Gastroesophageal sphincter (tissue), 3 donors: ENCODE measurements at regions not wholly inside any gene's neighbourhood (a gene's known extent, or its start where the extent isn't known, plus 50 kb on each side); places are given as distances from the start of the nearest gene placed in this dataset.

ENCODE experiments used
- POLR2A ChIP-seq, 2 donors: fragments of 450-650 bp; IDR thresholded peaks; one replicate each; pipeline ENCODE4 v1.6.1; 2017; ENCODE audit warnings: antibody characterized with exemption in 2 of 2, mild to moderate bottlenecking in 2 of 2, moderate library complexity in 1 of 2
- POLR2AphosphoS5 ChIP-seq: sonication (generic); formaldehyde crosslinking; IDR thresholded peaks from one replicate; pipeline ENCODE4 v1.6.1; 2017; ENCODE audit warnings: antibody characterized with exemption
- TF ChIP-seq, protein P1 (sequence below), 4 experiments: fragments of 200-600 bp in 2 of 4; fragments of 450-650 bp in 2 of 4; sonication (generic) in 1 of 4; IDR thresholded peaks; one replicate each; pipeline ENCODE4 v1.5.1; 2017 to 2019; ENCODE audit warnings: antibody characterized with exemption in 4 of 4, mild to moderate bottlenecking in 2 of 4, moderate library complexity in 2 of 4

DNA sequence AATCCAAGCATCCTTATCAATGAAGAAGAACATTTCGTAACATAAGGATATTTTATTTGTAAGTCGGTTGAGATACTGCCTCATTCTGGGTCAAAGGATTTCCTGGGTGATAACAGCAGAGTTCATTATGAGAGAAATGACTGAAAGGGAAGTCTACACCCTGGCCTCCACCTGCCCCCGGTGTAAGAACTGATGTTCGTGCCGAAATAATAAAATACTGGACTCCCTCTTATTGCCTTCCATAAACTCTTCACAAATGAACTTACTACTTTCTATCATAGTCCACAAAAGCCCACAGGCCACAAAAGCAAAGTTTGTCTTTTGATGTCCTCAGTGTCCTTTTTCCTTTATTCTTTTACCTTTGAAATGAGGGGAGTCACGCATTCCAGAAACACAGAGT is 174.4 kb downstream of the SERPINI1 start:
- TF ChIP-seq POLR2A (IDR thresholded peaks at IDR 0.05) (no peak), POLR2AphosphoS5 (no peak)
- TF ChIP-seq, protein P1, sequence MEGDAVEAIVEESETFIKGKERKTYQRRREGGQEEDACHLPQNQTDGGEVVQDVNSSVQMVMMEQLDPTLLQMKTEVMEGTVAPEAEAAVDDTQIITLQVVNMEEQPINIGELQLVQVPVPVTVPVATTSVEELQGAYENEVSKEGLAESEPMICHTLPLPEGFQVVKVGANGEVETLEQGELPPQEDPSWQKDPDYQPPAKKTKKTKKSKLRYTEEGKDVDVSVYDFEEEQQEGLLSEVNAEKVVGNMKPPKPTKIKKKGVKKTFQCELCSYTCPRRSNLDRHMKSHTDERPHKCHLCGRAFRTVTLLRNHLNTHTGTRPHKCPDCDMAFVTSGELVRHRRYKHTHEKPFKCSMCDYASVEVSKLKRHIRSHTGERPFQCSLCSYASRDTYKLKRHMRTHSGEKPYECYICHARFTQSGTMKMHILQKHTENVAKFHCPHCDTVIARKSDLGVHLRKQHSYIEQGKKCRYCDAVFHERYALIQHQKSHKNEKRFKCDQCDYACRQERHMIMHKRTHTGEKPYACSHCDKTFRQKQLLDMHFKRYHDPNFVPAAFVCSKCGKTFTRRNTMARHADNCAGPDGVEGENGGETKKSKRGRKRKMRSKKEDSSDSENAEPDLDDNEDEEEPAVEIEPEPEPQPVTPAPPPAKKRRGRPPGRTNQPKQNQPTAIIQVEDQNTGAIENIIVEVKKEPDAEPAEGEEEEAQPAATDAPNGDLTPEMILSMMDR (IDR thresholded peaks at IDR 0.05) = no peak
